ENCODE measurements at regions not wholly inside any gene's neighbourhood (a gene's known extent, or its start where the extent isn't known, plus 50 kb on each side); places are given as distances from the start of the nearest gene placed in this dataset.

DNA sequence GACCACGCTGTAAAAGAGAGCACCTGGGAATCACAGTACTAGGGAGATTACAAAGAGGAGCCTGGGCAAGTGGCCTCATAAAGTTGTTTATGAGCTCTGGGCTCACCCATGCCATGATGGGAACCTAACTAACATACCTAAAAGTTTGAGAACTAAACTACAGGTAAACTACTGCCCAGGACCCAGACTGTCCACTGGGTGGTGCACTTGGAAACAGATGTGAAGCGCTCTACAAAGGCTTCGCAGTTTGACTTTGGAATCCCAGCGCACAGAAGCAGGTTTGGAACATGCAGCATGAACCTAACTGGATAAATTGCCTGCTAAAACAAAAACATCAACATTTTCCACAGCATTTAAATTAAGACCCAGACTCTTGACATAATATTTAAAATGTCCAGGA lies 418.6 kb downstream of the FAM181B start:
- TF ChIP-seq POLR2A (IDR thresholded peaks at IDR 0.05; ENCODE audit: low read depth, low read length) (no peak), EZH2 (IDR thresholded peaks at IDR 0.05; ENCODE audit: borderline replicate concordance, low read depth, low read length, severe bottlenecking) (no peak)
- TF ChIP-seq, protein P1, sequence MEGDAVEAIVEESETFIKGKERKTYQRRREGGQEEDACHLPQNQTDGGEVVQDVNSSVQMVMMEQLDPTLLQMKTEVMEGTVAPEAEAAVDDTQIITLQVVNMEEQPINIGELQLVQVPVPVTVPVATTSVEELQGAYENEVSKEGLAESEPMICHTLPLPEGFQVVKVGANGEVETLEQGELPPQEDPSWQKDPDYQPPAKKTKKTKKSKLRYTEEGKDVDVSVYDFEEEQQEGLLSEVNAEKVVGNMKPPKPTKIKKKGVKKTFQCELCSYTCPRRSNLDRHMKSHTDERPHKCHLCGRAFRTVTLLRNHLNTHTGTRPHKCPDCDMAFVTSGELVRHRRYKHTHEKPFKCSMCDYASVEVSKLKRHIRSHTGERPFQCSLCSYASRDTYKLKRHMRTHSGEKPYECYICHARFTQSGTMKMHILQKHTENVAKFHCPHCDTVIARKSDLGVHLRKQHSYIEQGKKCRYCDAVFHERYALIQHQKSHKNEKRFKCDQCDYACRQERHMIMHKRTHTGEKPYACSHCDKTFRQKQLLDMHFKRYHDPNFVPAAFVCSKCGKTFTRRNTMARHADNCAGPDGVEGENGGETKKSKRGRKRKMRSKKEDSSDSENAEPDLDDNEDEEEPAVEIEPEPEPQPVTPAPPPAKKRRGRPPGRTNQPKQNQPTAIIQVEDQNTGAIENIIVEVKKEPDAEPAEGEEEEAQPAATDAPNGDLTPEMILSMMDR (IDR thresholded peaks at IDR 0.05; ENCODE audit: extremely low read depth in 1 of 2, insufficient read depth in 1 of 2, low read depth in 1 of 2, low read length in 2 of 2): no peak
